ENCODE measurements at regions not wholly inside any gene's neighbourhood (a gene's known extent, or its start where the extent isn't known, plus 50 kb on each side); places are given as distances from the start of the nearest gene placed in this dataset.

DNA sequence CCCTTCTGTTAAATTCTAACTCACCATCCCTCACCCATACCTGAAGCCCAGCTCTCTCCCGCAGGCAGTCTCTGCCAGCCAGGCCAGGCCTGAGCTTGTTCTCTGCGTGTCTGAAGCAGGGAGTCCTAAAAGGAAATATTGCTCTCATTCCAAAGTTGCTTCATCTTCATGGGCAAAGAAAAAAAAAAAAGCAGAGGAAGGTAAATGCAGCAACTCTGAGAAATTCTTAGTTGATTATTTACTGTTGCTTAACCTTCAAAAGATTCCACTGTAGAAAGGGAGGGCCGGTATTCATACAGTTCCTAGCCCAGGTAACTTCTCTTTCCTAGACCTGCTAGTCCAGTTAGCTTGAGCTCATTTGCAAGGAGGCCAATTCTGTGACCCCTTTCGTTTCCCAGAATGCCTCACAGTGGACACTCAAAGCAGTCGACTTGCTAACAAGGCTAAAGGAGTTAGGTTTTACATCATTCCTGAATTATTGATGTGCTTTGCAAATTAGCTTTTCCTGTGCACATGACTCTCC lies 193.5 kb upstream of the EEA1 start:
- H3K4me3 Mint-ChIP-seq (ENCODE audit: unreplicated experiment): no peak overlapping the region
- H3K27me3 Mint-ChIP-seq (ENCODE audit: unreplicated experiment): peaks cover 2% of the 10 kb centered on the region
- no peaks in the 10 kb centered on the region for H3K36me3 Mint-ChIP-seq (ENCODE audit: low read depth, unreplicated experiment)

DNA sequence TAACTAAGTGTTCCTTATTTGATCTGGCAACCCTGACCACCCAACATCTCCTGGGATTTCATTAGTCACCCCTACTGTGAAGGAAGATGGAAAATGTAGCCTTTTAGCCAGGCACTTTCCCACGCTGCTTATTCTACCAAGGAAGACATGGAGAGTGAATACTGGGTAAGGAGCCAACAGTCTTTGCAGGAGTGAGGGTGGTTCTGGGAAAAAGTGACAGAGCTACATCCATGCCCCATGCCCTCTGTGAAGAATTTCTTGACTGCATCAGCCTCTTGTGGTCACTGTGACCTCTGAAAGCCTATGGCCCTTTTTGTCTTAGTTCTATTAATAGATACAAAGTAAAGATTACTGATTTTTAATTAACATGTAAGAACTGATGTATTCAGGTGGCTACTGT lies 196.0 kb upstream of the EEA1 start:
- Mint-ChIP-seq H3K36me3 (ENCODE audit: low read depth, unreplicated experiment) (no peaks in the 10 kb centered on the region), H3K27me3 (ENCODE audit: unreplicated experiment) (peaks cover 2% of the 10 kb centered on the region), H3K4me3 (ENCODE audit: unreplicated experiment) (no peak overlapping the region), H3K9me3 (ENCODE audit: unreplicated experiment) (no peaks in the 10 kb centered on the region), H3K27ac (ENCODE audit: unreplicated experiment) (no peak overlapping the region), H3K4me1 (ENCODE audit: unreplicated experiment) (peaks cover 9% of the 10 kb centered on the region)
- DNase-seq (ENCODE audit: low spot score): no peak
- TF ChIP-seq, protein P1, sequence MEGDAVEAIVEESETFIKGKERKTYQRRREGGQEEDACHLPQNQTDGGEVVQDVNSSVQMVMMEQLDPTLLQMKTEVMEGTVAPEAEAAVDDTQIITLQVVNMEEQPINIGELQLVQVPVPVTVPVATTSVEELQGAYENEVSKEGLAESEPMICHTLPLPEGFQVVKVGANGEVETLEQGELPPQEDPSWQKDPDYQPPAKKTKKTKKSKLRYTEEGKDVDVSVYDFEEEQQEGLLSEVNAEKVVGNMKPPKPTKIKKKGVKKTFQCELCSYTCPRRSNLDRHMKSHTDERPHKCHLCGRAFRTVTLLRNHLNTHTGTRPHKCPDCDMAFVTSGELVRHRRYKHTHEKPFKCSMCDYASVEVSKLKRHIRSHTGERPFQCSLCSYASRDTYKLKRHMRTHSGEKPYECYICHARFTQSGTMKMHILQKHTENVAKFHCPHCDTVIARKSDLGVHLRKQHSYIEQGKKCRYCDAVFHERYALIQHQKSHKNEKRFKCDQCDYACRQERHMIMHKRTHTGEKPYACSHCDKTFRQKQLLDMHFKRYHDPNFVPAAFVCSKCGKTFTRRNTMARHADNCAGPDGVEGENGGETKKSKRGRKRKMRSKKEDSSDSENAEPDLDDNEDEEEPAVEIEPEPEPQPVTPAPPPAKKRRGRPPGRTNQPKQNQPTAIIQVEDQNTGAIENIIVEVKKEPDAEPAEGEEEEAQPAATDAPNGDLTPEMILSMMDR (IDR thresholded peaks at IDR 0.05; ENCODE audit: unreplicated experiment): no peak

More for the DNA sequence above, 193.5 kb upstream of the EEA1 start:
- Mint-ChIP-seq H3K27ac (ENCODE audit: unreplicated experiment) (no peak overlapping the region), H3K9me3 (ENCODE audit: unreplicated experiment) (no peaks in the 10 kb centered on the region), H3K4me1 (ENCODE audit: unreplicated experiment) (peaks cover 7% of the 10 kb centered on the region)
- TF ChIP-seq, protein P1 (IDR thresholded peaks at IDR 0.05; ENCODE audit: unreplicated experiment): no peak
- DNase-seq (ENCODE audit: low spot score): no peak

DNA sequence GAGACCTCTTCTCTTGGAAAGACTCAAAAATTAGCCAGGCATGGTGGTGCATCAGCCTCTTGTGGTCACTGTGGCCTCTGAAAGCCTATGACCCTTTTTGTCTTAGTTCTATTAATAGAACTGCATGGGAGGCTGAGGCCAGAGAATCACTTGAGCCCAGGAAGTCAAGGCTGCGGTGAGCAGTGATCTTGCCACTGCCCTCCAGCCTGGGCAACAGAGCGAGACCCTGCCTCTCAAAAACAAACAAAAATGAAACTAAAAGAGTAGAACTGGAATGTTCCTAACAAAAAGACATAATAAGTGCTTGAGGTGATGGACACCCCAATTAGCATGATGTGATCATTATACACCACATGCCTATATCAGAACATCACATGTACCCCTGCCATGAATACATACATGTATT lies 197.0 kb upstream of the EEA1 start:
- Mint-ChIP-seq H3K4me1 (ENCODE audit: unreplicated experiment) (peaks cover 18% of the 10 kb centered on the region), H3K4me3 (ENCODE audit: unreplicated experiment) (no peak overlapping the region), H3K27ac (ENCODE audit: unreplicated experiment) (no peak overlapping the region), H3K36me3 (ENCODE audit: low read depth, unreplicated experiment) (no peaks in the 10 kb centered on the region), H3K27me3 (ENCODE audit: unreplicated experiment) (peaks cover 2% of the 10 kb centered on the region), H3K9me3 (ENCODE audit: unreplicated experiment) (no peaks in the 10 kb centered on the region)
- DNase-seq (ENCODE audit: low spot score): no peak
- TF ChIP-seq, protein P1 (IDR thresholded peaks at IDR 0.05; ENCODE audit: unreplicated experiment): no peak

DNA sequence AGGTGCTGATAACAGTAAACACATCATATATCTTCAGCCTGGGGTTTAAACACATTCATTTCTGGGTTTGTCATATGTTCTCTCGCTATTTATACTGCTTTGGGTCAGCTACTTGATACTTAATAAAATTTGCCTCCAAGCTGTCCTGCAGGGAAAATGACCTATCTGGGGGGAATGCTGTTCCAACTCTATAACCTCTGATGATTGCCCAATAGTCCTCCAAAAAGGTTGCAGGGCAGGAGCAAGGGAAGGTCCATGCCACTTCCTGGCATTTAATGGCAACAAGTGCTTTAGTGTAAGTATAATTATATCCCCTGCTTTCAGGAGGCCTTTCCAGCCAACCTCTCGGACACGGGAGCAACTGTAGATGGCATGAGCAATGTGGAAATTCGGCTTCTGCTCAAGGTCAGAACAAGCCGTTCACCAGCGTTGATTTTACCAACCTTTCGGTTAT lies 198.0 kb upstream of the EEA1 start:
- H3K9me3 Mint-ChIP-seq (ENCODE audit: unreplicated experiment): no peaks in the 10 kb centered on the region
- peaks cover 2% of the 10 kb centered on the region for H3K27me3 Mint-ChIP-seq (ENCODE audit: unreplicated experiment)
- peaks cover 18% of the 10 kb centered on the region for H3K4me1 Mint-ChIP-seq (ENCODE audit: unreplicated experiment)
- TF ChIP-seq, protein P1 (IDR thresholded peaks at IDR 0.05; ENCODE audit: unreplicated experiment): no peak
- H3K4me3 Mint-ChIP-seq (ENCODE audit: unreplicated experiment): no peak overlapping the region
- no peak overlapping the region for H3K27ac Mint-ChIP-seq (ENCODE audit: unreplicated experiment)
- H3K36me3 Mint-ChIP-seq (ENCODE audit: low read depth, unreplicated experiment): no peaks in the 10 kb centered on the region
- no peak for DNase-seq (ENCODE audit: low spot score)

DNA sequence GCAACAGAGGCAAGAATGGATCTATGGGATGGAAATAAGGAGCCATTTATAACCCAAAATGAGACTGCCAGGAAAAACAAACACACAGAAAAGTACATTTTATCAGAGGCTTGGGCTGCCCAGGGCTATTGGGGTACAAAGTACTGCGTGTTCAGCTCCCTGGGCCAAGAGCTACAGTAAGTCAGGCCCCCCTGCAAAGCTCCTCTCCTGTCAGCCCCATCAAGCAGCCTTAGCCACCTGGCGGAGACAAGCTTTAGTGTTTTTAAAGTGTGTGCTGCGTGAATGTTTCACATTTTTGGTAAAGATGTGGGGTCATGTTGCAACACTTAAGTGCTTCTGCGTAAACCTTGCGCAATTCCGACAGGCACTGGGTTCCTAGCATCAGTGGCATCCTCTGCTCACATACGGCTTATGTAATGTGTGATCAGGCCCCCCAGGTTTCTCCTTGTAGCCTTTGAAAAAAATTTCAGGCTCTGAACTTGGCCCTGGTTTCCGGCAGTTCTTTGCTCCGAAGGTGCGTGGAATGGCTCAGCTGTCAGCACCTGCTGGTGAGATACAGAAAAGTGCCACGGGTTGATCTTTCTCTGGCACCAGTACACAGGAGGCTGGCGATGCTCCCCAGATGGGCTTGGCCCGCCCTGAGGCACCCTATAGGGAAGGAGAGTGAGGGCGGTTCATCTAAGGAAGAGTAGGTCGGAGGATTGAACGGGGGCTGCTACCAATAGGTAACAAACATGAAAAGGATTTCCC lies 198.7 kb upstream of the EEA1 start:
- Mint-ChIP-seq H3K4me3 (ENCODE audit: unreplicated experiment) (no peak overlapping the region), H3K4me1 (ENCODE audit: unreplicated experiment) (peaks cover 18% of the 10 kb centered on the region), H3K27me3 (ENCODE audit: unreplicated experiment) (peaks cover 3% of the 10 kb centered on the region), H3K27ac (ENCODE audit: unreplicated experiment) (no peak overlapping the region), H3K36me3 (ENCODE audit: low read depth, unreplicated experiment) (no peaks in the 10 kb centered on the region), H3K9me3 (ENCODE audit: unreplicated experiment) (no peaks in the 10 kb centered on the region)
- TF ChIP-seq, protein P1 (IDR thresholded peaks at IDR 0.05; ENCODE audit: unreplicated experiment): no peak
- DNase-seq (ENCODE audit: low spot score): no peak

Measured in endothelial cell (in vitro differentiated cells).